ENCODE measurements at regions not wholly inside any gene's neighbourhood (a gene's known extent, or its start where the extent isn't known, plus 50 kb on each side); places are given as distances from the start of the nearest gene placed in this dataset.

GRCh38 chr2:220569112-220569897 is 941.9 kb downstream of the SLC4A3 start:
- no peak for TF ChIP-seq CTCF (IDR thresholded peaks at IDR 0.05)
- no peak for TF ChIP-seq POLR2A (IDR thresholded peaks at IDR 0.05)
